Endothelial cell of umbilical vein (primary cell): ENCODE measurements at regions not wholly inside any gene's neighbourhood (a gene's known extent, or its start where the extent isn't known, plus 50 kb on each side); places are given as distances from the start of the nearest gene placed in this dataset.
A peak's percentile ranks its signal among the peaks of the same experiment; 100 is the strongest.

Experiments
- BruUV-seq: library from RNA; stranded (reverse); fragments of 400-500 nt; replicated peaks from 2 replicates; lab custom pipeline; 2021; lab: Mats Ljungman, UMichigan
- CTCF ChIA-PET: fragments of 300-600, 350-600 bp; sonication (Branson Sonifier 250); formaldehyde crosslinking; loops from one replicate; lab custom pipeline; 2021; ENCODE audit warnings: antibody characterized with exemption, inconsistent platforms; lab: Charles Lee
- POLR2A ChIA-PET: fragments of 300-600, 350-600 bp; sonication (Branson Sonifier 250); formaldehyde crosslinking; loops from one replicate; lab custom pipeline; 2021; ENCODE audit warnings: antibody characterized with exemption, inconsistent platforms; lab: Charles Lee
- DNase-seq: peaks from one replicate; pipeline ENCODE4 v3.0.0-alpha.2; 2011; ENCODE audit warnings: low read depth, low spot score
- FAIRE-seq: peaks from 2 replicates; lab custom pipeline; 2011; peaks lifted over from hg19 to GRCh38; lab: Jason Lieb, UNC
- H2AFZ ChIP-seq: 2 replicates; pipeline ENCODE4 v1.6.0; 2012; ENCODE audit warnings: low read depth, low read length, control low read depth, inconsistent platforms
- H3K27ac ChIP-seq: 2 replicates; pipeline ENCODE4 v1.5.1; 2011; ENCODE audit warnings: low read depth, mild to moderate bottlenecking, control low read depth, low read length, moderate library complexity; ENCODE audit not compliant: insufficient read depth
- H3K27me3 ChIP-seq, 2 experiments: 2 replicates each; pipeline versions ENCODE4 v1.6.0 to v1.6.1; 2011; ENCODE audit warnings: low read length in 2 of 2, mixed read lengths in 1 of 2; ENCODE audit not compliant: control insufficient read depth in 2 of 2, insufficient read depth in 2 of 2
- H3K36me3 ChIP-seq, 2 experiments: 2 replicates in 1 of 2; 3 replicates in 1 of 2; pipeline ENCODE4 v1.5.1; 2011; ENCODE audit warnings: low read length in 2 of 2, mild to moderate bottlenecking in 1 of 2, moderate library complexity in 1 of 2; ENCODE audit not compliant: control insufficient read depth in 2 of 2, insufficient read depth in 2 of 2; ENCODE audit errors: extremely low read depth in 1 of 2
- H3K4me1 ChIP-seq: 3 replicates; pipeline ENCODE4 v1.5.1; 2011; ENCODE audit warnings: mild to moderate bottlenecking, low read length; ENCODE audit not compliant: control insufficient read depth, insufficient read depth; ENCODE audit errors: extremely low read depth
- H3K4me2 ChIP-seq: 2 replicates; pipeline ENCODE4 v1.6.1; 2011; ENCODE audit warnings: low read length, control low read depth, mixed read lengths; ENCODE audit not compliant: insufficient read depth
- H3K4me3 ChIP-seq, 3 experiments: fragments of 200-600 bp in 1 of 3; sonication (generic), shearing (Covaris generic) in 1 of 3; replicated peaks in 1 of 3; 2 replicates each; pipeline ENCODE4 v1.5.1; 2011 to 2016; ENCODE audit warnings: control low read depth in 3 of 3, low read length in 3 of 3, mild to moderate bottlenecking in 2 of 3, inconsistent platforms in 1 of 3, low read depth in 1 of 3, moderate library complexity in 1 of 3; ENCODE audit not compliant: insufficient read depth in 1 of 3
- H3K79me2 ChIP-seq: 2 replicates; pipeline ENCODE4 v1.6.0; 2012; ENCODE audit warnings: low read length, inconsistent platforms; ENCODE audit not compliant: control insufficient read depth, insufficient read depth
- H3K9ac ChIP-seq: replicated peaks from 2 replicates; pipeline ENCODE3; 2011; ENCODE audit warnings: low read length, control low read depth; ENCODE audit not compliant: insufficient read depth; ENCODE audit errors: extremely low read depth
- H3K9me1 ChIP-seq: replicated peaks from 3 replicates; pipeline ENCODE4 v1.6.0; 2011; ENCODE audit warnings: mild to moderate bottlenecking, low read length; ENCODE audit not compliant: control insufficient read depth, insufficient read depth; ENCODE audit errors: extremely low read depth
- H3K9me3 ChIP-seq: replicated peaks from 2 replicates; pipeline ENCODE4 v1.5.1; 2012; ENCODE audit warnings: low read length, inconsistent platforms; ENCODE audit not compliant: control insufficient read depth, insufficient read depth
- H4K20me1 ChIP-seq: replicated peaks from 2 replicates; pipeline ENCODE3; 2011; ENCODE audit warnings: mild to moderate bottlenecking, low read length; ENCODE audit not compliant: control insufficient read depth, insufficient read depth; ENCODE audit errors: extremely low read depth
- CTCF ChIP-seq, 2 donors: IDR thresholded peaks; 1 replicate in 1 of 2; 2 replicates in 1 of 2; pipeline ENCODE4 v1.5.1; 2011; ENCODE audit warnings: low read length in 2 of 2, mild to moderate bottlenecking in 2 of 2, moderate library complexity in 2 of 2, control low read depth in 1 of 2, inconsistent platforms in 1 of 2, low read depth in 1 of 2; ENCODE audit not compliant: insufficient read depth in 1 of 2; ENCODE audit errors: extremely low read depth in 1 of 2
- EZH2 ChIP-seq: IDR thresholded peaks from 2 replicates; pipeline ENCODE4 v1.6.1; 2012; ENCODE audit warnings: borderline replicate concordance, low read depth, mild to moderate bottlenecking, moderate library complexity, low read length, inconsistent platforms; ENCODE audit not compliant: severe bottlenecking
- GATA2 ChIP-seq: IDR thresholded peaks from 2 replicates; pipeline ENCODE4 v1.7.0; 2011; ENCODE audit warnings: low read depth, mild to moderate bottlenecking, moderate library complexity, mixed read lengths, low read length; ENCODE audit not compliant: insufficient read length, insufficient read depth
- JUN ChIP-seq: IDR thresholded peaks from 2 replicates; pipeline ENCODE4 v1.6.1; 2011; ENCODE audit warnings: borderline replicate concordance, low read depth; ENCODE audit not compliant: insufficient read length, insufficient read depth
- MYC ChIP-seq: IDR thresholded peaks from one replicate; pipeline ENCODE4 v1.6.1; 2011; ENCODE audit warnings: mild to moderate bottlenecking, low read depth, low read length
- POLR2A ChIP-seq: IDR thresholded peaks from 2 replicates; pipeline ENCODE4 v1.6.1; 2012; ENCODE audit warnings: low read depth, mild to moderate bottlenecking, control low read depth, low read length
- dilution Hi-C: fragments of 300-500 bp; cut with MboI; formaldehyde crosslinking; loops from one replicate; pipeline ENCODE4 v1.15.0; 2019; ENCODE audit warnings: low sequenced_read_pairs; ENCODE audit not compliant: extremely low pct_ligation_motif_present
- intact Hi-C: fragments of 100-400 bp; cut with micrococcal nuclease; formaldehyde crosslinking; loops from one replicate; pipeline ENCODE4 v1.10.0; 2022
- TF ChIP-seq, protein P1 (sequence below): IDR thresholded peaks from 2 replicates; pipeline ENCODE4 v1.6.1; 2011; ENCODE audit not compliant: insufficient read depth, insufficient read length

DNA sequence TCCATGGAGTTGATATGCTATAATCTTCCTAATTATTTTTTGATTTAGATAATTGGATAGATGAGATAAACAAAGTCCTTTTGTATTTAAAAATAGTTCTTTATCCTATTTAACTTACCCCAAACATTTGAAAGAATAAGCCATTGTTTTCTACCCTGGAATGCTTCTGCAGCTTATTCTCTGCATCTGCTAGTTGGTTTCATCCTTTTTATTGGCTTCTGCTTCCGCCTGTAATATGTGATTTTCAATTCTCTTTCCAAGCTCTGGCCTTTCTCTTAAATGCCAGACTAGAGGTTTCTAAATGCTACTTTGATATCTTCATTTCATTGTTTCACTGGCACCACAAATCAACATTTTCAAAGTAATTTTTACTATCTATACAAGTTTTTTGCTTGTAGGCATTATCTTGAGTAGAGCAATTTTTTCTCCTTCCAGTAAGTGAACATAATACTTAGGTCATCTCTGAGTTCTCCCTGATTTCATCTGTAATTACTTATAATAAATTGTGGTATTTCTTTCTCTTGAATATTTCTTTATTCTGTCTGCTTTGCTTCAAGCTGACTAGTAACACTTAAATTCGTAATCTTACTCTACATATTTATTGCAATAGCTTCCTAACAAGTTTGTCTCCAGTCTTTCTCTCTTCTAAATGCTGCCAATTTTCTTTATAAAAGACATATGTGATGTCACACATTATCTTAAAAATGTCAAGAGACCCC is 958.4 kb downstream of the SLC6A15 start:
- FAIRE-seq = no peak
- H3K27ac ChIP-seq = no peak overlapping the region
- CTCF ChIA-PET = interaction anchor here (1.0 kb wide), 1 partner anchor 1268 kb away, joined by 3 read pairs; no protein-coding TSS in a partner anchor

GRCh38 chr12:83945871-83946270 is 966.7 kb downstream of the SLC6A15 start:
- FAIRE-seq = peak; percentile 8
- POLR2A ChIA-PET = no interaction called here

More for the DNA sequence above, 958.4 kb downstream of the SLC6A15 start:
- POLR2A ChIA-PET = no interaction called here
- no peaks in the 10 kb centered on the region for H3K9me3 ChIP-seq
- no peaks in the 10 kb centered on the region for H3K9me1 ChIP-seq
- no peaks in the 10 kb centered on the region for H3K27me3 ChIP-seq
- DNase-seq = no peak
- intact Hi-C loops (loop anchor here (10.0 kb wide), 1 partner anchor 1269 kb away; the partner anchor contains the start of gene TMTC2), dilution Hi-C loops (no loop called here)
- no peak overlapping the region for H3K9ac ChIP-seq
- no peak for TF ChIP-seq MYC
- H2AFZ ChIP-seq = no peak overlapping the region
- H3K4me1 ChIP-seq = no peaks in the 10 kb centered on the region
- no peaks in the 10 kb centered on the region for H4K20me1 ChIP-seq
- no peak overlapping the region for H3K4me3 ChIP-seq
- no peak overlapping the region for H3K4me2 ChIP-seq
- no peaks in the 10 kb centered on the region for H3K36me3 ChIP-seq
- no peaks in the 10 kb centered on the region for H3K79me2 ChIP-seq
- BruUV-seq = no TSS peak

More at GRCh38 chr12:83945871-83946270, 966.7 kb downstream of the SLC6A15 start:
- CTCF ChIA-PET = no interaction called here
- no peaks in the 10 kb centered on the region for H3K9me1 ChIP-seq
- no peaks in the 10 kb centered on the region for H3K79me2 ChIP-seq
- no peak overlapping the region for H3K9ac ChIP-seq
- H2AFZ ChIP-seq = no peak overlapping the region
- no peaks in the 10 kb centered on the region for H3K4me1 ChIP-seq
- no TSS peak for BruUV-seq
- no peaks in the 10 kb centered on the region for H3K27me3 ChIP-seq
- DNase-seq = peak; percentile 31
- H3K9me3 ChIP-seq = no peaks in the 10 kb centered on the region
- no peak overlapping the region for H3K4me2 ChIP-seq
- H3K4me3 ChIP-seq = no peak overlapping the region
- no peak for TF ChIP-seq CTCF (IDR thresholded peaks at IDR 0.05; ENCODE audit: extremely low read depth in 1 of 2, insufficient read depth in 1 of 2, low read depth in 1 of 2, low read length in 2 of 2)
- no peak for TF ChIP-seq JUN
- TF ChIP-seq GATA2 = no peak
- TF ChIP-seq MYC = no peak
- TF ChIP-seq, protein P1, sequence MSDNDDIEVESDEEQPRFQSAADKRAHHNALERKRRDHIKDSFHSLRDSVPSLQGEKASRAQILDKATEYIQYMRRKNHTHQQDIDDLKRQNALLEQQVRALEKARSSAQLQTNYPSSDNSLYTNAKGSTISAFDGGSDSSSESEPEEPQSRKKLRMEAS = no peak
- TF ChIP-seq POLR2A = no peak
- TF ChIP-seq EZH2 = no peak
- no peaks in the 10 kb centered on the region for H4K20me1 ChIP-seq
- H3K27ac ChIP-seq = no peak overlapping the region
- dilution Hi-C loops = no loop called here
- intact Hi-C loops = no loop called here
- H3K36me3 ChIP-seq = no peaks in the 10 kb centered on the region
